ENCODE measurements at regions not wholly inside any gene's neighbourhood (a gene's known extent, or its start where the extent isn't known, plus 50 kb on each side); places are given as distances from the start of the nearest gene placed in this dataset.
A peak's percentile ranks its signal among the peaks of the same experiment; 100 is the strongest.

DNA sequence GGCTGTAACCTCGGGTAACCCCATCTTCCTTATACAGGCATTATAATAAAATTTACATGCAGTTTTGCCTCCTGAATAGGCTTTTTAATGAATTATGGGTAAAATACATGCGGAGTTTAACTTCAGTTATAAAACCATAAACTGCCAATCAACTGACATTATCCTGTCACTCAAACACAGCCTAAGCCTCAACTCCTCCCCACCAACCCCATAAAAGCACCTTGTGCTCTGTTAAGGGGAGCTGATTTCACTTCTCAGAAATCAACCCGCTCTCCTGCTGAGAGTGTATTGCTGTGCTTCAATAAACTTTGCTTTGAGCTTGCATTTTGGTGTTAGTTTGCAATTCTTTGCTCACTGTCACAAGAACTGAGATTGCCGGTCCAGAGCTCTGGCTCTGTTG is 1812.2 kb downstream of the BRINP3 start:
- Histone ChIP-seq H3K4me1 (ENCODE audit: insufficient read depth, poor library complexity, severe bottlenecking) (peaks cover under 1% of the 10 kb centered on the region), H3K9me3 (ENCODE audit: severe bottlenecking) (no peaks in the 10 kb centered on the region), H3K27me3 (ENCODE audit: insufficient read depth, poor library complexity, severe bottlenecking) (no peaks in the 10 kb centered on the region), H3K27ac (ENCODE audit: poor library complexity, severe bottlenecking) (no peak overlapping the region), H3K4me3 (ENCODE audit: severe bottlenecking) (no peak overlapping the region), H3K36me3 (ENCODE audit: low read depth) (no peaks in the 10 kb centered on the region)
- ATAC-seq (ENCODE audit: low read depth) (no peak), DNase-seq (ENCODE audit: low spot score) (no peak)
- TF ChIP-seq, protein P1, sequence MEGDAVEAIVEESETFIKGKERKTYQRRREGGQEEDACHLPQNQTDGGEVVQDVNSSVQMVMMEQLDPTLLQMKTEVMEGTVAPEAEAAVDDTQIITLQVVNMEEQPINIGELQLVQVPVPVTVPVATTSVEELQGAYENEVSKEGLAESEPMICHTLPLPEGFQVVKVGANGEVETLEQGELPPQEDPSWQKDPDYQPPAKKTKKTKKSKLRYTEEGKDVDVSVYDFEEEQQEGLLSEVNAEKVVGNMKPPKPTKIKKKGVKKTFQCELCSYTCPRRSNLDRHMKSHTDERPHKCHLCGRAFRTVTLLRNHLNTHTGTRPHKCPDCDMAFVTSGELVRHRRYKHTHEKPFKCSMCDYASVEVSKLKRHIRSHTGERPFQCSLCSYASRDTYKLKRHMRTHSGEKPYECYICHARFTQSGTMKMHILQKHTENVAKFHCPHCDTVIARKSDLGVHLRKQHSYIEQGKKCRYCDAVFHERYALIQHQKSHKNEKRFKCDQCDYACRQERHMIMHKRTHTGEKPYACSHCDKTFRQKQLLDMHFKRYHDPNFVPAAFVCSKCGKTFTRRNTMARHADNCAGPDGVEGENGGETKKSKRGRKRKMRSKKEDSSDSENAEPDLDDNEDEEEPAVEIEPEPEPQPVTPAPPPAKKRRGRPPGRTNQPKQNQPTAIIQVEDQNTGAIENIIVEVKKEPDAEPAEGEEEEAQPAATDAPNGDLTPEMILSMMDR (IDR thresholded peaks at IDR 0.05; ENCODE audit: poor library complexity, severe bottlenecking) = no peak

DNA sequence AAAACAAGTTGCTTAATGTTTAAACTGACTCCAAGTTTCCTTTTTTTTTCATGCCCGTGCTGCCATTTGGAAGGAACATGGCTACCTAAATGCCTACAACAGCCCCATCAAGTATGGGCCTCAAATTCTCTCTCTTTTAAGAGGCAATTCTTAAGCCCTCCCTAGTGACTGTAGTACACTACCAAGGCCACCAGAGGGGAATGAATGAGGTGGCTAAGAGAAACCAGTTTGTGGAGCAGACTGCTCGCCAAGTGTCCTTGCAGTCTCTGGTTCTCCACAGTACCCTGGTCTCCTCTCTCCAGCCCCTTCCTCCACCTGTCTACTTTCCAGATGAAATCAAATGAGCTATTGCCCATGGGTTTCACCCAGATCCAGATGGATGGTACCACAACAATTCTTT is 1809.6 kb downstream of the BRINP3 start:
- no peak overlapping the region for H3K4me3 ChIP-seq (ENCODE audit: severe bottlenecking)
- no peak for ATAC-seq (ENCODE audit: low read depth)
- no peak for DNase-seq (ENCODE audit: low spot score)
- peaks cover 7% of the 10 kb centered on the region for H3K4me1 ChIP-seq (ENCODE audit: insufficient read depth, poor library complexity, severe bottlenecking)
- no peaks in the 10 kb centered on the region for H3K36me3 ChIP-seq (ENCODE audit: low read depth)
- TF ChIP-seq, protein P1 (IDR thresholded peaks at IDR 0.05; ENCODE audit: poor library complexity, severe bottlenecking) = no peak
- H3K27ac ChIP-seq (ENCODE audit: poor library complexity, severe bottlenecking) = no peak overlapping the region
- no peaks in the 10 kb centered on the region for H3K27me3 ChIP-seq (ENCODE audit: insufficient read depth, poor library complexity, severe bottlenecking)
- H3K9me3 ChIP-seq (ENCODE audit: severe bottlenecking) = no peaks in the 10 kb centered on the region

DNA sequence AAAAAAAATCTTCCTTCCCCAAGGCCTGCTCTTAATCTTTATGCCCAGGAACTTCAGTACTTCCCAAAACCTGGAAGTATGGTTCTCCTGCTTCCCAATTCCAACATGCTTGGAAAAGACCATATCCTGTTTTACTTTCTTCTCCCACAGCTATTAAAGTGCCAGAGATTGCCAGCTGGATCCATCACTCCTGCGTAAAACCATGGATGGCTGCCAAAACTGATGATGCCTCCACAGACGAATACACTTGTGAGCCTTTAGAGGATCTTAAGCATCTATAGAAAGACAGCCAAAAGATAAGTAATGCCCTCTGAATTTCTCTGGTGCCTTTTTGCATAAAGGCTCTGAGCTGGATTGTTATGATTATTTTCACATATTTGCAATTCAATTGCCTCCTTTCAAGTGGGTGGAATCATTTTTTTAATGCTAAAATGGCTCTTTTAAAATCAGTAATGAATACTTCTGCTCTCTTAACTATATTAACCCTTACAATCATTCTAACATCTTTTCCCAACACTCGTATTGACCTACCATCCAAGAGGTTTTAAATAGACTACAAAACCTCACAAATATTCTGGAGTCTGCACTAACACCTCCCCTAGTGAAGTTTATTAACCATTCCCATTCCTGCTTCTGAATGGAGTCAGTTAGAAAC is 1807.8 kb downstream of the BRINP3 start:
- no peaks in the 10 kb centered on the region for H3K9me3 ChIP-seq (ENCODE audit: severe bottlenecking)
- no peak for ATAC-seq (ENCODE audit: low read depth)
- no peak overlapping the region for H3K27ac ChIP-seq (ENCODE audit: poor library complexity, severe bottlenecking)
- H3K4me3 ChIP-seq (ENCODE audit: severe bottlenecking) = no peak overlapping the region
- no peaks in the 10 kb centered on the region for H3K27me3 ChIP-seq (ENCODE audit: insufficient read depth, poor library complexity, severe bottlenecking)
- DNase-seq (ENCODE audit: low spot score) = no peak
- TF ChIP-seq, protein P1 (IDR thresholded peaks at IDR 0.05; ENCODE audit: poor library complexity, severe bottlenecking) = no peak
- no peaks in the 10 kb centered on the region for H3K36me3 ChIP-seq (ENCODE audit: low read depth)
- H3K4me1 ChIP-seq (ENCODE audit: insufficient read depth, poor library complexity, severe bottlenecking) = peaks cover 7% of the 10 kb centered on the region

DNA sequence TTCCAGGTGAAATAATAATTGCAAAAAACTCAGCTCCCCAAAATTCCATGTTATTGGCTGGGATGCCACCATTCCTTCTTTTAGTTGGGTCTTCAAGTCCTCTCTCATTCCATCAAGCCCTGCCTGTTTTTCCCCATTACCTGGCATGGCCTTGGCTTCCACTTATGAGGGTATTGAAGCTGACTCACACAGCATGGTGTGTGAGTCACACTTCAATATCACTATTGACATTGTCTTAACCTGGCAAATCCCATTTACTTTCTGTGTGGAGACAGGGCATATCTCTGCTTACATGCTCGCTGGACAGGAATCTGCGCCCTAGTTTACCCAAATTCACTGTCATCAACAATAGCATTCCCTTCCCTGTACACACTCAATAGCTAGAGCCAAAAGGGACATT is 1806.8 kb downstream of the BRINP3 start:
- peaks cover 7% of the 10 kb centered on the region for H3K4me1 ChIP-seq (ENCODE audit: insufficient read depth, poor library complexity, severe bottlenecking)
- no peaks in the 10 kb centered on the region for H3K9me3 ChIP-seq (ENCODE audit: severe bottlenecking)
- H3K27ac ChIP-seq (ENCODE audit: poor library complexity, severe bottlenecking) = no peak overlapping the region
- ATAC-seq (ENCODE audit: low read depth) (peak; percentile 99), DNase-seq (ENCODE audit: low spot score) (no peak)
- H3K4me3 ChIP-seq (ENCODE audit: severe bottlenecking) = no peak overlapping the region
- no peaks in the 10 kb centered on the region for H3K27me3 ChIP-seq (ENCODE audit: insufficient read depth, poor library complexity, severe bottlenecking)
- TF ChIP-seq, protein P1 (IDR thresholded peaks at IDR 0.05; ENCODE audit: poor library complexity, severe bottlenecking) = no peak
- H3K36me3 ChIP-seq (ENCODE audit: low read depth) = no peaks in the 10 kb centered on the region

DNA sequence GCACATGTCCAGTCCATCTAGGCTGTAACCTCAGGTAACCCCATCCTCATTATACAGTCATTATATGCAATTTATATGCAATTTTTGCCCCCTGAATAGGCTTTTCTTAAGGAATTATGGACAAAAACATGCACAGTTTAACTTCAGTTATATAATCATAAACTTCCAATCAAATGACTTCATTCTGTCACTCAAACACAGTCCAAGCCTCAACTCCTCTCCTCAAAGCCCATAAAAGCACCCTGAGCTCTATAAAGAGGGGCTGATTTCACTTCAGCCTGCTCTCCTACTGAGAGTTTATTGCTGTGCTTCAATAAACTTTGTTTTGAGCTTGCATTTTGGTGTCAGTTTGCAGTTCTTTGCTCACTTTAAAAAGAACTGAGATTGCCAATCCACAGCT is 1805.5 kb downstream of the BRINP3 start:
- Histone ChIP-seq H3K4me3 (ENCODE audit: severe bottlenecking) (no peak overlapping the region), H3K9me3 (ENCODE audit: severe bottlenecking) (no peaks in the 10 kb centered on the region), H3K27ac (ENCODE audit: poor library complexity, severe bottlenecking) (no peak overlapping the region), H3K27me3 (ENCODE audit: insufficient read depth, poor library complexity, severe bottlenecking) (no peaks in the 10 kb centered on the region), H3K4me1 (ENCODE audit: insufficient read depth, poor library complexity, severe bottlenecking) (peaks cover 7% of the 10 kb centered on the region), H3K36me3 (ENCODE audit: low read depth) (no peaks in the 10 kb centered on the region)
- TF ChIP-seq, protein P1 (IDR thresholded peaks at IDR 0.05; ENCODE audit: poor library complexity, severe bottlenecking) = no peak
- ATAC-seq (ENCODE audit: low read depth) = no peak
- DNase-seq (ENCODE audit: low spot score) = no peak
